Hepatocyte (in vitro differentiated cells): ENCODE measurements at regions not wholly inside any gene's neighbourhood (a gene's known extent, or its start where the extent isn't known, plus 50 kb on each side); places are given as distances from the start of the nearest gene placed in this dataset.

ENCODE experiments used
- DNase-seq: peaks from one replicate; pipeline ENCODE4 v3.0.0-alpha.2; 2016; ENCODE audit warnings: low spot score
- H2AFZ ChIP-seq: fragments of 200-600 bp; sonication (generic); 2 replicates; pipeline ENCODE4 v1.6.0; 2016; ENCODE audit warnings: antibody characterized with exemption, mild to moderate bottlenecking
- H3K27ac ChIP-seq: fragments of 200-600 bp; sonication (generic); 2 replicates; pipeline ENCODE4 v1.5.1; 2016; ENCODE audit warnings: mild to moderate bottlenecking
- H3K27me3 ChIP-seq: fragments of 200-600 bp; sonication (generic); 2 replicates; pipeline ENCODE4 v1.6.1; 2016
- H3K36me3 ChIP-seq: fragments of 200-600 bp; sonication (generic); replicated peaks from 2 replicates; pipeline ENCODE4 v1.5.1; 2016; ENCODE audit warnings: low read depth; ENCODE audit not compliant: insufficient read depth
- H3K4me1 ChIP-seq: fragments of 200-600 bp; sonication (generic); 2 replicates; pipeline ENCODE4 v1.5.1; 2016; ENCODE audit warnings: mild to moderate bottlenecking, moderate library complexity; ENCODE audit not compliant: insufficient read depth
- H3K4me2 ChIP-seq: fragments of 200-600 bp; sonication (generic); 2 replicates; pipeline ENCODE4 v1.6.0; 2016
- H3K4me3 ChIP-seq: fragments of 200-600 bp; sonication (generic); 2 replicates; pipeline ENCODE4 v1.5.1; 2016; ENCODE audit warnings: mild to moderate bottlenecking
- H3K79me2 ChIP-seq: fragments of 200-600 bp; sonication (generic); 2 replicates; pipeline ENCODE4 v1.6.0; 2017; ENCODE audit warnings: mild to moderate bottlenecking
- H3K9me2 ChIP-seq: fragments of 200-600 bp; sonication (generic); replicated peaks from 2 replicates; pipeline ENCODE4 v1.6.0; 2017; ENCODE audit warnings: mild to moderate bottlenecking; ENCODE audit not compliant: insufficient read depth
- H3K9me3 ChIP-seq: fragments of 200-600 bp; sonication (generic); 2 replicates; pipeline ENCODE4 v1.5.1; 2016; ENCODE audit warnings: low read depth, mild to moderate bottlenecking
- H4K20me1 ChIP-seq: fragments of 200-600 bp; sonication (generic); 2 replicates; pipeline ENCODE4 v1.6.0; 2016; ENCODE audit warnings: mild to moderate bottlenecking; ENCODE audit not compliant: insufficient read depth, poor library complexity, severe bottlenecking
- EZH2 ChIP-seq: fragments of 200-600 bp; sonication (generic); IDR thresholded peaks from 2 replicates; pipeline ENCODE4 v1.6.1; 2016; ENCODE audit warnings: antibody characterized with exemption, mild to moderate bottlenecking, borderline replicate concordance
- EZH2phosphoT487 ChIP-seq: fragments of 200-600 bp; sonication (generic); IDR thresholded peaks from one replicate; pipeline ENCODE4 v1.6.1; 2018; ENCODE audit warnings: antibody characterized with exemption, mild to moderate bottlenecking, low read depth, moderate library complexity; ENCODE audit not compliant: unreplicated experiment, severe bottlenecking
- WGBS: methylation state at CpG from one replicate; pipeline ENCODE4 v1.1.6; 2016; ENCODE audit warnings: low lambda C conversion rate; ENCODE audit errors: missing lambda C conversion rate; 5-methylcytosine and 5-hydroxymethylcytosine counted together
- TF ChIP-seq, protein P1 (sequence below): fragments of 200-600 bp; sonication (generic); IDR thresholded peaks from 2 replicates; pipeline ENCODE4 v1.5.1; 2016; ENCODE audit warnings: antibody characterized with exemption, mild to moderate bottlenecking; ENCODE audit not compliant: poor library complexity

DNA sequence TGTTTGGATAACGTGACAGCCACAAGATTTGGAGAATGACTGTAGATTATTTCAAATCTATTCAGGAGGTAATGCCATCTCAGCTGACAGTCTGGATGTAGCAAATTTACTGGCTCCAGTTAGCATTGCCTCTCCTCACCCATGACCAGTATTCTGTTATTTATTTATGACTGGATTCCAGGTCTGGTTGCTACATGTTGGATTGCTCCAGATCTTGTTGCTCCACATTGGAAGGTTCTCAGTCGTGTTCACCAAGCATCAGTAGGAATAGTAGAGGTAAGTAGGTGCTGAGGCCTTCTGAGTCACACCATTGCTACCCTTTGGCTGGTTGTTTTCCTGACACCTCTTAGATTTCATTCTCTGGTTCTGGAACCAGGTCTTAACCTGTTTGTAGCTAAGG lies 69.5 kb upstream of the ELOVL5 start:
- H3K4me2 ChIP-seq, result no peak overlapping the region
- no peaks in the 10 kb centered on the region for H4K20me1 ChIP-seq
- TF ChIP-seq EZH2phosphoT487, result no peak
- TF ChIP-seq, protein P1, sequence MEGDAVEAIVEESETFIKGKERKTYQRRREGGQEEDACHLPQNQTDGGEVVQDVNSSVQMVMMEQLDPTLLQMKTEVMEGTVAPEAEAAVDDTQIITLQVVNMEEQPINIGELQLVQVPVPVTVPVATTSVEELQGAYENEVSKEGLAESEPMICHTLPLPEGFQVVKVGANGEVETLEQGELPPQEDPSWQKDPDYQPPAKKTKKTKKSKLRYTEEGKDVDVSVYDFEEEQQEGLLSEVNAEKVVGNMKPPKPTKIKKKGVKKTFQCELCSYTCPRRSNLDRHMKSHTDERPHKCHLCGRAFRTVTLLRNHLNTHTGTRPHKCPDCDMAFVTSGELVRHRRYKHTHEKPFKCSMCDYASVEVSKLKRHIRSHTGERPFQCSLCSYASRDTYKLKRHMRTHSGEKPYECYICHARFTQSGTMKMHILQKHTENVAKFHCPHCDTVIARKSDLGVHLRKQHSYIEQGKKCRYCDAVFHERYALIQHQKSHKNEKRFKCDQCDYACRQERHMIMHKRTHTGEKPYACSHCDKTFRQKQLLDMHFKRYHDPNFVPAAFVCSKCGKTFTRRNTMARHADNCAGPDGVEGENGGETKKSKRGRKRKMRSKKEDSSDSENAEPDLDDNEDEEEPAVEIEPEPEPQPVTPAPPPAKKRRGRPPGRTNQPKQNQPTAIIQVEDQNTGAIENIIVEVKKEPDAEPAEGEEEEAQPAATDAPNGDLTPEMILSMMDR, result no peak
- H2AFZ ChIP-seq, result no peak overlapping the region
- H3K9me2 ChIP-seq, result no peaks in the 10 kb centered on the region
- no peaks in the 10 kb centered on the region for H3K27me3 ChIP-seq
- no peak for DNase-seq
- 86% methylated on average over 2 of the region's 2 CpGs for WGBS
- H3K79me2 ChIP-seq, result no peaks in the 10 kb centered on the region
- H3K9me3 ChIP-seq, result no peaks in the 10 kb centered on the region
- H3K36me3 ChIP-seq, result no peaks in the 10 kb centered on the region
- no peak overlapping the region for H3K27ac ChIP-seq
- H3K4me1 ChIP-seq, result no peaks in the 10 kb centered on the region
- H3K4me3 ChIP-seq, result no peak overlapping the region

DNA sequence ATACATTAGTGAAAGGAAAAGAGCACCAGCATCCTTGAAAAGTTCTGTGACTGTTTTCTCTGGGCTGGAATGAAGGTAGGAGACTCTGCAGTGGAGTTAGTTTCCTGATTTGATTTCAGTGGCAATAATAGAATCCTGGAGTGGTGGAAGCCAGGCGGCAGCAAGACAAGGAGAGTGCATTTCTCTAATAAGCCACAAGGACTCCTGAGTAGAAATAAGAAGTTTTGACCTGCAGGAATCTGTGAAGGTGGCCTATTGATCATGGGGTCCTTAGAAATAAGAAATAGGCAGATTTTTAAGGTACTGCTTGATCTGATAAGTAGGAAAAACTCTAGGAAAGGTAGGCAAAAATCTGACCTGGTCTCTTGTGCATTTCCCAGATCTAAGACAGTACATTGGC lies 68.4 kb upstream of the ELOVL5 start:
- TF ChIP-seq, protein P1, result no peak
- TF ChIP-seq EZH2 (no peak), EZH2phosphoT487 (no peak)
- Histone ChIP-seq H3K4me1 (no peaks in the 10 kb centered on the region), H4K20me1 (no peaks in the 10 kb centered on the region), H3K79me2 (no peaks in the 10 kb centered on the region), H3K9me3 (no peaks in the 10 kb centered on the region), H2AFZ (no peak overlapping the region), H3K36me3 (no peaks in the 10 kb centered on the region), H3K27ac (no peak overlapping the region), H3K9me2 (no peaks in the 10 kb centered on the region), H3K4me3 (no peak overlapping the region), H3K4me2 (no peak overlapping the region), H3K27me3 (no peaks in the 10 kb centered on the region)
- no peak for DNase-seq
- WGBS, result 83% methylated on average over 1 of the region's 1 CpG

DNA sequence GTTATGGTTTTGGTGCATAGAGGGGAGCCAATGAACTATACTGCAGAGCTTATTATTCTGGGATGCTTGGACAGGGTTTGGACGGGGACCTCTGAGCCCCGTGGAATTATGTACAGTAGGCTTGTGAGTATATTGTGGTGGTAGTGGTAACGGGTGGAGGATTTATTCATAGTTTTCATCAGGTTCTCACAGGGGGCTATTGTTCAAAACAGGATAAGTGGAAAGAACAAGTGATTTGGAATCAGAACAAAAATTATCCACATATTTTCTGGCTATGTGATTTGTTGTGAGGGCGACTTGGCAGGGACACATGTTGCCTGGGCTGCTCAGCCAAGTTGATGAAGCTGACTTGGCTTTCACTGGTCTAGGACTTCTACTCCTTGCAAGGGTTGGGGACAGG lies 64.6 kb upstream of the ELOVL5 start:
- Histone ChIP-seq H3K27me3 (no peaks in the 10 kb centered on the region), H4K20me1 (no peaks in the 10 kb centered on the region), H3K9me3 (no peaks in the 10 kb centered on the region), H3K4me2 (no peak overlapping the region), H3K79me2 (no peaks in the 10 kb centered on the region), H3K4me3 (no peak overlapping the region), H2AFZ (no peak overlapping the region), H3K27ac (no peak overlapping the region), H3K9me2 (no peaks in the 10 kb centered on the region), H3K36me3 (no peaks in the 10 kb centered on the region), H3K4me1 (no peaks in the 10 kb centered on the region)
- no peak for DNase-seq
- WGBS, result 95% methylated on average over 4 of the region's 4 CpGs
- no peak for TF ChIP-seq EZH2
- TF ChIP-seq, protein P1, result no peak
- no peak for TF ChIP-seq EZH2phosphoT487

GRCh38 chr6:53412751-53413150 lies 64.0 kb upstream of the ELOVL5 start:
- no peaks in the 10 kb centered on the region for H3K79me2 ChIP-seq
- H3K27ac ChIP-seq, result no peak overlapping the region
- H3K4me1 ChIP-seq, result no peaks in the 10 kb centered on the region
- H3K9me2 ChIP-seq, result no peaks in the 10 kb centered on the region
- H3K36me3 ChIP-seq, result no peaks in the 10 kb centered on the region
- no peak overlapping the region for H3K4me3 ChIP-seq
- TF ChIP-seq EZH2 (no peak), EZH2phosphoT487 (no peak)
- TF ChIP-seq, protein P1, result no peak
- H3K27me3 ChIP-seq, result no peaks in the 10 kb centered on the region
- no peak overlapping the region for H2AFZ ChIP-seq
- no peaks in the 10 kb centered on the region for H4K20me1 ChIP-seq
- 58% methylated on average over 1 of the region's 1 CpG for WGBS
- no peaks in the 10 kb centered on the region for H3K9me3 ChIP-seq
- no peak overlapping the region for H3K4me2 ChIP-seq
- no peak for DNase-seq
